Muscle layer of duodenum (tissue), 2 donors: ENCODE measurements at regions not wholly inside any gene's neighbourhood (a gene's known extent, or its start where the extent isn't known, plus 50 kb on each side); places are given as distances from the start of the nearest gene placed in this dataset.

Experiments used
- H3K27ac ChIP-seq: one replicate; pipeline ENCODE4 v1.7.0; 2013; ENCODE audit warnings: mild to moderate bottlenecking, low read length
- H3K27me3 ChIP-seq: one replicate; pipeline ENCODE4 v1.7.0; 2013; ENCODE audit warnings: low read depth, mild to moderate bottlenecking, control low read depth, low read length
- H3K36me3 ChIP-seq, 2 donors: one replicate each; pipeline ENCODE4 v1.7.0; 2013; ENCODE audit warnings: low read length in 2 of 2, control low read depth in 1 of 2, mild to moderate bottlenecking in 1 of 2; ENCODE audit not compliant: insufficient read depth in 2 of 2, control insufficient read depth in 1 of 2
- H3K4me1 ChIP-seq, 2 donors: one replicate each; pipeline ENCODE4 v1.7.0; 2013; ENCODE audit warnings: low read length in 2 of 2, mild to moderate bottlenecking in 2 of 2, control low read depth in 1 of 2, moderate library complexity in 1 of 2; ENCODE audit not compliant: insufficient read depth in 2 of 2, control insufficient read depth in 1 of 2
- H3K4me3 ChIP-seq, 2 donors: one replicate each; pipeline ENCODE4 v1.7.0; 2013; ENCODE audit warnings: low read length in 2 of 2, low read depth in 1 of 2, mild to moderate bottlenecking in 1 of 2
- H3K9me3 ChIP-seq, 2 donors: one replicate each; pipeline ENCODE4 v1.7.0; 2013; ENCODE audit warnings: low read length in 2 of 2, control low read depth in 1 of 2, mild to moderate bottlenecking in 1 of 2; ENCODE audit not compliant: control insufficient read depth in 1 of 2
- donor health status: healthy.

GRCh38 chr11:32309530-32310213, 125.7 kb downstream of the WT1 start:
- Histone ChIP-seq H3K27me3 (no peaks in the 10 kb centered on the region), H3K4me1 (no peaks in the 10 kb centered on the region), H3K36me3 (no peaks in the 10 kb centered on the region), H3K4me3 (no peak overlapping the region), H3K27ac (no peak overlapping the region), H3K9me3 (no peaks in the 10 kb centered on the region)

- Histone ChIP-seq H3K4me1 (no peaks in the 10 kb centered on the region), H3K27ac (no peak overlapping the region), H3K4me3 (no peak overlapping the region), H3K9me3 (no peaks in the 10 kb centered on the region), H3K27me3 (no peaks in the 10 kb centered on the region), H3K36me3 (no peaks in the 10 kb centered on the region)
These were observed 125.1 kb downstream of the WT1 start for GRCh38 chr11:32310214-32310601.

GRCh38 chr11:32311346-32312065, 123.8 kb downstream of the WT1 start:
- H3K9me3 ChIP-seq: no peaks in the 10 kb centered on the region
- H3K27me3 ChIP-seq: no peaks in the 10 kb centered on the region
- no peak overlapping the region for H3K4me3 ChIP-seq
- no peak overlapping the region for H3K27ac ChIP-seq
- no peaks in the 10 kb centered on the region for H3K4me1 ChIP-seq
- H3K36me3 ChIP-seq: no peaks in the 10 kb centered on the region

DNA sequence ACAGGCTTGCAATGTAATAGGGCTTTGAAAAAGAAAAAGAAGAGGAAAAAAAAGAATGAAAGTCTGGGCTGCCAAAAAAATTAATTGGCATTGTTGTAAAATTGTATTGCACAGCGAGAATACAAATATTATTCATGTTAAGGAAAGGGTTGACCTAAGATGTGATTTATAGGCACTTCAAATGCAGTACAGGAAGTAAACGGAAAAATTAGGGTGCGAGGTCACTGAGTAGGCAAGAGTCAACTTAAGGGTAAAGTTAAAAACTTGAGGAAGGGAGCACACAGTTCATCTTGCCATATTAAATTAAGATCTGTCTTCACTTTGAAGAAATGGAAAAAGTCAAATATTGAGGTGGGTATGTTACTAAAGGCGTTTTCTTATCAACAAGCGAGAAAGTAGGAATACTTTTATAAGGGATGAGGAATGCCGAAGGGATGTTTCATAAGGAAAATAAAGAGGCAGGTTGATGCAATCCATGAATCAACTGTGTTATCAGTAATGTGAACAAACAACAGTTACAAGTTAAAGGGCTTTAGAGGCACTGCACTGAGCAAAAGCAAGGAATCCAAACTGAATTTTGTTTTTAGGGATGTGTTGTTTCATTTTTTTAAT, 123.0 kb downstream of the WT1 start:
- Histone ChIP-seq H3K9me3 (no peaks in the 10 kb centered on the region), H3K36me3 (no peaks in the 10 kb centered on the region), H3K4me1 (no peaks in the 10 kb centered on the region), H3K27ac (no peak overlapping the region), H3K4me3 (no peak overlapping the region), H3K27me3 (no peaks in the 10 kb centered on the region)

DNA sequence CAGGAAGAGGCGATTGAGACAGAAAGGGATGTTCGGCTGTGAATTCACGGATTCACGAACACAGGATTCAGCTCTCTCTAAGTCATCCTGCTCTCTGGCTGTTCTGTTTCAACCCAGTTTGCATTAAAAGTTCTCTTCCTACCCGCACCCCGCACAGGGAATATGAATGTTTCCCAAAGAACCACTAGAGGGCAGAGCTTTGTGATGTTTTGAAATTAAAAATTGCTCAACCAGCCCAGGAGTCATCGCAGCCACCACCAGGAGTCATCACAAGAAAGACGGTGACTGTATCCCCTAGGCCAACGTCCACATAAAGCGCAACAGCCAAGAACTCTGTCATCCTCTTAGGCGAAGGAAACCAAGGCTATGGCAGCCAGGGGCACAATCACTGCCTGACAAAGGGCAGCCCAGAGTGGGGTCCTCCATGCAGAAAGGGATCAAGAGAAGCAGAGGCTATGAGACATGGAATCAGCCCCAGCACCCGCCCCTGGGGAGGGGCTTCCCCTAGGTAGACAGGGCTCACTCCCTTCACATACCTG, 122.4 kb downstream of the WT1 start:
- Histone ChIP-seq H3K4me3 (no peak overlapping the region), H3K36me3 (no peaks in the 10 kb centered on the region), H3K27ac (no peak overlapping the region)

GRCh38 chr11:32313477-32313876, 121.9 kb downstream of the WT1 start:
- H3K27me3 ChIP-seq: no peaks in the 10 kb centered on the region
- no peaks in the 10 kb centered on the region for H3K9me3 ChIP-seq
- H3K4me3 ChIP-seq: no peak overlapping the region
- H3K4me1 ChIP-seq: no peaks in the 10 kb centered on the region
- H3K27ac ChIP-seq: no peak overlapping the region
- H3K36me3 ChIP-seq: no peaks in the 10 kb centered on the region

More for the DNA sequence above, 122.4 kb downstream of the WT1 start:
- H3K27me3 ChIP-seq: no peaks in the 10 kb centered on the region
- H3K9me3 ChIP-seq: no peaks in the 10 kb centered on the region
- no peaks in the 10 kb centered on the region for H3K4me1 ChIP-seq

DNA sequence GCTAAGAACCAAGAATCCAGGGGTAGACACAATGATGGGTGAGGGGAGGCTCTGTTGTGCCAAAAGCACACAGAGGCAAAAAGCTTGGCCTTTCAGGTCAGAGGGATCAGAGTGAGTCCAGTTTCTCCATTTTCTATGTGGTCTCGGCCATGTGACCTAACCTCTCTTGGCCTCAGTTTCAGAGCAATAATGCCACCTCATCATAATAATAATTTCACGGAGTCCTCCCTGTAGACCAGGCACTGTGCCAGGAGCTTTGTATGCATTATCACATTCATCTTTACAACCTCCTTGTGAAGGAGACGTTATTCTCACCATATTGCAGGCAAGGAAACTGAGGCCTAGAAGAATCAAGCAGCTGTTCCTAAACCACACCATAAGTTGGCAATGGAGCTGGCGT, 120.2 kb downstream of the WT1 start:
- no peak overlapping the region for H3K27ac ChIP-seq
- no peaks in the 10 kb centered on the region for H3K36me3 ChIP-seq
- H3K9me3 ChIP-seq: no peaks in the 10 kb centered on the region
- no peak overlapping the region for H3K4me3 ChIP-seq
- no peaks in the 10 kb centered on the region for H3K4me1 ChIP-seq
- no peaks in the 10 kb centered on the region for H3K27me3 ChIP-seq

DNA sequence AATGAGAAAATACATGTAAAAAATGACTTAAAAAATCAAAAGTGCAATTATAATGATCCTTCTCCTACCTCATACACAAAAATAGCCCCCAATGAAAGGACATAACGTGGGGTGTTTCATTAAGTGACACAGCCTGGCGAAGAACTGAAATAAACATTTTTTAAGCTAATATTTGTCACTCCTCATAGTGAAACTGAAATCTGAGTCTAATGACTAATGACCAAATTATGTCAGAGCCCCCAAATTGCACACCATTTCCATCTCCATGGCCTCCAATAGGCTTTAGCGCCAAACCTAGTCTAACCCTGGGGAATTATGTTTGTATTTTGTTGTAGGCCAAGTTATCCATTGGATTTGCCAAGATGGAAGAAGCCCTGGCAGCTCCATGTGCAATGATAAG, 119.1 kb downstream of the WT1 start:
- Histone ChIP-seq H3K27me3 (no peaks in the 10 kb centered on the region), H3K4me1 (no peaks in the 10 kb centered on the region), H3K4me3 (no peak overlapping the region)

DNA sequence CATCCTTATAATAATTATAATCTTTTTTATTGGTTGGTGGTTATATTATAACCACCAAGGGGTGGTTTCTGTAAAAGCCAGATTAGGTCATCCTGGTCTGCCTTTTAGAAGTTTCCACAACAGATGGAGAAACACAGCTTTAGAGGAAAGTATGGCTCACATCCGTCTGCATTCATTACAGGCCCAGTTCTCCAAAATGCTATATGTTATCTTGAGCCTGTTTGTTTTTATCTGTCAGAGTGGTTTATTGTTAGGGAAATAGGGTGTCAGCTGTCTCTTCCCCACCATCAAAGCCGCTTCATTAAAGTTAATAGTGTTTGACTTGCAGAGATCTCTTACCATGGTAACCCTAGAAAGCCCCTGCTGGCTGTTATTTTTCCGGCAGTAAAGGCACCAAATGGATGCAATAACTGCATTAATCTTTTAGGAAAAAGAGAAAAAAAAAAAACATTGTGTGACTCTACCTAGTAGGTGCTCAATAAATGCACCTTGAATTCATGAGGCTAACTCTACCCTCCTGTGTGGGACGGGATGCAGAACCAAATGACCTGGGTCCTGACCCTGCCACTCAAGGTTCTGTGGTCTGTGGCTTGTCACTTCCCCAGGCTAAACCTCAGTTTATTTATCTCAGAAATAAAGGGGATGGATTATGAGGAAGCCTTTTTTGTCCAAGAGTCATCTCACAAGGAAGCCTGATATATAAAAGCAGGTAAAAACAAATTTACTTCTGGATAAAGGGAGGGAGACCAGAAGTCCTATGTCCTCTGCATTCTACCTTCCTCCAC, 118.3 kb downstream of the WT1 start:
- Histone ChIP-seq H3K36me3 (no peaks in the 10 kb centered on the region), H3K9me3 (no peaks in the 10 kb centered on the region), H3K4me3 (no peak overlapping the region), H3K27me3 (no peaks in the 10 kb centered on the region), H3K4me1 (no peaks in the 10 kb centered on the region), H3K27ac (no peak overlapping the region)

More for the DNA sequence above, 119.1 kb downstream of the WT1 start:
- no peak overlapping the region for H3K27ac ChIP-seq
- no peaks in the 10 kb centered on the region for H3K36me3 ChIP-seq
- no peaks in the 10 kb centered on the region for H3K9me3 ChIP-seq

DNA sequence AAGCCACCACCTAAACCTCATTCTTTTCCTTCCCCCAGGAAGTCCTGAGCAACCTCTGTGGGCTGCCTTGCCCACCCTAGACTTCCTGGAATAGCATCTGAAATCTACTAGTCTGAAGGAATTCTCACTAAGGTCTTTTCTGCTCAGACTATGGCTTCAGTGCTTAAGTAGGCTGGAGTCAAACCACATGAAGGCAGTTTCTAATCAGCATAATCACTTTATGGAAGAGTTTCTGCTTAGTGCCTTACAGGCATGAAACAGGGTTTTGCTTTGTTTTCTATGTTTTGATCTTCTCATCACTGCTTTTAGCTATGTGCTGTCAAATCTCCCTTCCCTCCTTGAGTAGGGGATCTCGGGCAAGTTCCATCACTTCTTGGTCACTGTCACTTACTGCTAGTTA, 117.7 kb downstream of the WT1 start:
- H3K4me3 ChIP-seq: no peak overlapping the region
- no peaks in the 10 kb centered on the region for H3K27me3 ChIP-seq
- H3K4me1 ChIP-seq: no peaks in the 10 kb centered on the region
- H3K36me3 ChIP-seq: no peaks in the 10 kb centered on the region
- no peak overlapping the region for H3K27ac ChIP-seq
- no peaks in the 10 kb centered on the region for H3K9me3 ChIP-seq
